ENCODE measurements at regions not wholly inside any gene's neighbourhood (a gene's known extent, or its start where the extent isn't known, plus 50 kb on each side); places are given as distances from the start of the nearest gene placed in this dataset.

- DNase-seq = peak; percentile 34
Observed at GRCh38 chr19:29263305-29264135, 50.6 kb upstream of the UQCRFS1 start.

GRCh38 chr19:29264897-29265296, 51.9 kb upstream of the UQCRFS1 start:
- DNase-seq = no peak

- no peak for DNase-seq
Observed at GRCh38 chr19:29265436-29265835, 52.5 kb upstream of the UQCRFS1 start.

GRCh38 chr19:29266001-29266400, 53.0 kb upstream of the UQCRFS1 start:
- no peak for DNase-seq

- no peak for DNase-seq
Observed at GRCh38 chr19:29266603-29267002, 53.7 kb upstream of the UQCRFS1 start.

- no peak for DNase-seq
Observed at GRCh38 chr19:29267701-29268100, 54.8 kb upstream of the UQCRFS1 start.

GRCh38 chr19:29268103-29268502, 55.2 kb upstream of the UQCRFS1 start:
- DNase-seq = no peak

GRCh38 chr19:29268721-29269393, 55.9 kb upstream of the UQCRFS1 start:
- no peak for DNase-seq

GRCh38 chr19:29269641-29270040, 56.7 kb upstream of the UQCRFS1 start:
- DNase-seq = no peak

- DNase-seq = no peak
Observed at GRCh38 chr19:29271341-29271740, 58.4 kb upstream of the UQCRFS1 start.

- no peak for DNase-seq
Observed at GRCh38 chr19:29271911-29272310, 59.0 kb upstream of the UQCRFS1 start.

GRCh38 chr19:29273000-29273640, 60.2 kb upstream of the UQCRFS1 start:
- no peak for DNase-seq

GRCh38 chr19:29275266-29275665, 62.3 kb upstream of the UQCRFS1 start:
- DNase-seq = no peak

- DNase-seq = no peak
Observed at GRCh38 chr19:29277102-29277501, 64.2 kb upstream of the UQCRFS1 start.

GRCh38 chr19:29278716-29279115, 65.8 kb upstream of the UQCRFS1 start:
- no peak for DNase-seq

- no peak for DNase-seq
Observed at GRCh38 chr19:29283366-29283765, 70.4 kb upstream of the UQCRFS1 start.

- DNase-seq = no peak
Observed at GRCh38 chr19:29285187-29285687, 72.3 kb upstream of the UQCRFS1 start.

GRCh38 chr19:29285878-29286277, 72.9 kb upstream of the UQCRFS1 start:
- DNase-seq = peak; percentile 50

GRCh38 chr19:29287061-29287460, 74.1 kb upstream of the UQCRFS1 start:
- DNase-seq = no peak

GRCh38 chr19:29288256-29288655, 75.3 kb upstream of the UQCRFS1 start:
- no peak for DNase-seq

GRCh38 chr19:29289020-29289419, 76.1 kb upstream of the UQCRFS1 start:
- DNase-seq = no peak

GRCh38 chr19:29290853-29291252, 77.9 kb upstream of the UQCRFS1 start:
- DNase-seq = no peak

GRCh38 chr19:29292153-29292552, 79.2 kb upstream of the UQCRFS1 start:
- DNase-seq = no peak

- DNase-seq = no peak
Observed at GRCh38 chr19:29292562-29292961, 79.6 kb upstream of the UQCRFS1 start.
